ENCODE measurements at regions not wholly inside any gene's neighbourhood (a gene's known extent, or its start where the extent isn't known, plus 50 kb on each side); places are given as distances from the start of the nearest gene placed in this dataset.

- POLR2A ChIA-PET (ENCODE audit: partially characterized antibody), result no interaction called here
- no peak for TF ChIP-seq GABPA (IDR thresholded peaks at IDR 0.05; ENCODE audit: borderline replicate concordance, insufficient read depth, low read length)
- no peak for TF ChIP-seq NRF1 (IDR thresholded peaks at IDR 0.05; ENCODE audit: low read depth, low read length)
- no peak for TF ChIP-seq HDAC6 (IDR thresholded peaks at IDR 0.05; ENCODE audit: low read depth, low read length)
- no peak for TF ChIP-seq EGR1 (IDR thresholded peaks at IDR 0.05; ENCODE audit: borderline replicate concordance, low read depth, low read length)
- no peak for TF ChIP-seq HDAC2 (IDR thresholded peaks at IDR 0.05; ENCODE audit: borderline replicate concordance in 1 of 2, low read depth in 2 of 2, low read length in 2 of 2)
- TF ChIP-seq ASH2L (IDR thresholded peaks at IDR 0.05; ENCODE audit: low read length), result no peak
- no peak for TF ChIP-seq KDM1A (IDR thresholded peaks at IDR 0.05; ENCODE audit: borderline replicate concordance, low read length)
- no peak for TF ChIP-seq SIRT6 (IDR thresholded peaks at IDR 0.05; ENCODE audit: low read length)
- no peak for TF ChIP-seq CREB1 (IDR thresholded peaks at IDR 0.05)
- no peak for TF ChIP-seq TEAD4 (IDR thresholded peaks at IDR 0.05; ENCODE audit: low read depth, low read length)
- TF ChIP-seq MAFK (IDR thresholded peaks at IDR 0.05; ENCODE audit: low read depth, low read length), result no peak
- no peak for TF ChIP-seq RBBP5 (IDR thresholded peaks at IDR 0.05; ENCODE audit: borderline replicate concordance, low read depth, low read length)
- TF ChIP-seq ATF2 (IDR thresholded peaks at IDR 0.05; ENCODE audit: low read length), result no peak
- no peak for TF ChIP-seq CHD1 (IDR thresholded peaks at IDR 0.05; ENCODE audit: low read depth, low read length)
Measured at GRCh38 chr5:124185716-124186115, 560.7 kb downstream of the ZNF608 start.

More at GRCh38 chr5:124185716-124186115, 560.7 kb downstream of the ZNF608 start:
- CTCF ChIA-PET (ENCODE audit: partially characterized antibody), result no interaction called here
- Histone ChIP-seq H3K23me2 (ENCODE audit: low read depth, low read length) (no peaks in the 10 kb centered on the region), H3K18ac (ENCODE audit: extremely low read depth, low read length) (no peak overlapping the region), H3K9ac (replicated peaks in 1 of 4; ENCODE audit: extremely low read depth in 1 of 4, low read depth in 3 of 4, low read length in 3 of 4) (no peak overlapping the region), H3K79me1 (ENCODE audit: low read depth, low read length) (no peaks in the 10 kb centered on the region), H3K23ac (ENCODE audit: insufficient read length) (no peak overlapping the region), H3K4me3 (ENCODE audit: extremely low read depth in 1 of 4, insufficient read depth in 2 of 4, low read depth in 3 of 4, low read length in 4 of 4) (no peak overlapping the region), H3K27ac (ENCODE audit: low read depth, low read length) (no peak overlapping the region), H3K79me2 (ENCODE audit: control insufficient read depth in 1 of 2, insufficient read depth in 2 of 2, low read length in 2 of 2) (no peaks in the 10 kb centered on the region), H2BK5ac (ENCODE audit: low read depth, low read length) (no peak overlapping the region), H2BK15ac (ENCODE audit: low read length) (no peak overlapping the region), H3K27me3 (replicated peaks in 1 of 4; ENCODE audit: control insufficient read depth in 3 of 4, extremely low read depth in 1 of 4, insufficient read depth in 3 of 4, low read length in 3 of 4) (no peaks in the 10 kb centered on the region), H3K4ac (replicated peaks; ENCODE audit: insufficient read length, low read depth, low read length) (no peak overlapping the region), H4K5ac (ENCODE audit: insufficient read length, low read depth, low read length) (no peak overlapping the region), H2BK120ac (replicated peaks; ENCODE audit: low read depth, low read length) (no peak overlapping the region), H4K8ac (ENCODE audit: extremely low read depth, insufficient read depth, low read length) (no peak overlapping the region), H3K4me1 (replicated peaks in 1 of 4; ENCODE audit: control insufficient read depth in 3 of 4, insufficient read depth in 4 of 4, low read length in 3 of 4) (no peaks in the 10 kb centered on the region), H4K91ac (replicated peaks; ENCODE audit: insufficient read length, low read length) (no peak overlapping the region), H3K36me3 (ENCODE audit: control insufficient read depth in 2 of 4, insufficient read depth in 4 of 4, low read length in 3 of 4) (no peaks in the 10 kb centered on the region), H3K9me3 (ENCODE audit: insufficient read depth in 2 of 2, low read depth in 1 of 2, low read length in 1 of 2) (no peaks in the 10 kb centered on the region), H3K4me2 (ENCODE audit: insufficient read depth in 1 of 2, low read depth in 2 of 2, low read length in 2 of 2) (no peak overlapping the region), H2BK12ac (ENCODE audit: low read depth, low read length) (no peak overlapping the region), H2AFZ (ENCODE audit: low read length) (no peak overlapping the region), H4K20me1 (replicated peaks in 1 of 2; ENCODE audit: control insufficient read depth in 1 of 2, insufficient read depth in 2 of 2, low read length in 2 of 2) (no peaks in the 10 kb centered on the region), H3K56ac (replicated peaks; ENCODE audit: insufficient read length, low read depth, low read length) (no peak overlapping the region), H2BK20ac (ENCODE audit: low read length) (no peak overlapping the region), H3K14ac (ENCODE audit: insufficient read length) (no peak overlapping the region), H2AK5ac (ENCODE audit: low read depth, low read length) (no peak overlapping the region)
- WGBS, 2 experiments (ENCODE audit: extremely low coverage in 1 of 2, insufficient coverage in 1 of 2, insufficient read length in 1 of 2, insufficient replicate concordance in 2 of 2, low coverage in 1 of 2, low lambda C conversion rate in 2 of 2, missing lambda C conversion rate in 1 of 2), result 92% methylated on average over 3 of the region's 3 CpGs; no CpG with 5 or more reads in 1 of the 2 experiments
- FAIRE-seq (no peak), DNase-seq (ENCODE audit: low read depth in 1 of 2, low spot score in 2 of 2) (no peak)

Data from H1 (cell line).